Memory B cell (primary cell): ENCODE measurements at regions not wholly inside any gene's neighbourhood (a gene's known extent, or its start where the extent isn't known, plus 50 kb on each side); places are given as distances from the start of the nearest gene placed in this dataset.

Source experiments
- ATAC-seq: fragments of 150-1000 bp; cut with Tn5 transposase; 2 replicates; pipeline ENCODE4 v1.10.0; 2021; ENCODE audit warnings: low read depth, mild to moderate bottlenecking, moderate library complexity
- DNase-seq, 2 donors: peaks; one replicate each; pipeline ENCODE4 v3.0.0; 2022; ENCODE audit warnings: low spot score in 2 of 2
- H3K27ac Mint-ChIP-seq: one replicate; pipeline ENCODE4 v1.8.0; 2022; ENCODE audit warnings: mild to moderate bottlenecking, moderate library complexity, mixed read lengths
- H3K27me3 Mint-ChIP-seq: one replicate; pipeline ENCODE4 v1.8.0; 2022; ENCODE audit warnings: mixed read lengths
- H3K36me3 Mint-ChIP-seq: one replicate; pipeline ENCODE4 v1.8.0; 2022; ENCODE audit warnings: mild to moderate bottlenecking, mixed read lengths
- H3K4me1 Mint-ChIP-seq: one replicate; pipeline ENCODE4 v1.8.0; 2022; ENCODE audit warnings: mixed read lengths
- H3K4me3 Mint-ChIP-seq: one replicate; pipeline ENCODE4 v1.8.0; 2022; ENCODE audit warnings: mild to moderate bottlenecking, moderate library complexity, mixed read lengths
- H3K9me3 Mint-ChIP-seq: one replicate; pipeline ENCODE4 v1.8.0; 2022; ENCODE audit warnings: mixed read lengths

- DNase-seq (no peak), ATAC-seq (no peak)
- Mint-ChIP-seq H3K4me1 (no peaks in the 10 kb centered on the region), H3K27me3 (peaks cover 3% of the 10 kb centered on the region), H3K9me3 (no peaks in the 10 kb centered on the region), H3K4me3 (no peak overlapping the region), H3K36me3 (no peaks in the 10 kb centered on the region), H3K27ac (no peak overlapping the region)
Observed at GRCh38 chr5:38207343-38207742, 51.0 kb upstream of the EGFLAM start.

DNA sequence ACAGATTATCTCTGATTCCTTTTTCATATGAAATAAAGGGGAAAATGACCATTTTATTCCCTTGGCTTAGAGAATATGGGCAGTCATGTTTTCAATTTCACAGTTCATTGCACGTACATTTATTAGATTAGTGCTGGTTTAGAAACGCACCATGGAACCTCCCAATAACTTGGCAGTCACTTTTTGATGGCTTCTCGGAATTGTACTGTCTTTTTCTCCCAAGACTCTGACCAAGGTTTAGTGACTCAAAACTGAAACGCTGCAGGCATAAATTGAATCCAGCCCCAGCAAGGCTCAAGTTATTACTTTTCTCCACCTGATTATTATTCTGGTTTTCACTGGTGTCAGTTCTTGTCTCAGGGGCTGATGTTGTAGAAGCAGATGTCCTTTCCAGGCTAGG lies 55.6 kb upstream of the EGFLAM start:
- Mint-ChIP-seq H3K4me1 (no peaks in the 10 kb centered on the region), H3K9me3 (peaks cover 2% of the 10 kb centered on the region), H3K4me3 (no peak overlapping the region)

GRCh38 chr5:38200872-38201557 lies 57.3 kb upstream of the EGFLAM start:
- H3K4me1 Mint-ChIP-seq: no peaks in the 10 kb centered on the region
- no peak overlapping the region for H3K4me3 Mint-ChIP-seq
- no peaks in the 10 kb centered on the region for H3K27me3 Mint-ChIP-seq
- H3K9me3 Mint-ChIP-seq: peaks cover 2% of the 10 kb centered on the region
- ATAC-seq (no peak), DNase-seq (no peak)
- no peaks in the 10 kb centered on the region for H3K36me3 Mint-ChIP-seq
- H3K27ac Mint-ChIP-seq: no peak overlapping the region

More for the DNA sequence above, 55.6 kb upstream of the EGFLAM start:
- ATAC-seq (no peak), DNase-seq (no peak)
- Mint-ChIP-seq H3K36me3 (no peaks in the 10 kb centered on the region), H3K27me3 (no peaks in the 10 kb centered on the region), H3K27ac (no peak overlapping the region)

DNA sequence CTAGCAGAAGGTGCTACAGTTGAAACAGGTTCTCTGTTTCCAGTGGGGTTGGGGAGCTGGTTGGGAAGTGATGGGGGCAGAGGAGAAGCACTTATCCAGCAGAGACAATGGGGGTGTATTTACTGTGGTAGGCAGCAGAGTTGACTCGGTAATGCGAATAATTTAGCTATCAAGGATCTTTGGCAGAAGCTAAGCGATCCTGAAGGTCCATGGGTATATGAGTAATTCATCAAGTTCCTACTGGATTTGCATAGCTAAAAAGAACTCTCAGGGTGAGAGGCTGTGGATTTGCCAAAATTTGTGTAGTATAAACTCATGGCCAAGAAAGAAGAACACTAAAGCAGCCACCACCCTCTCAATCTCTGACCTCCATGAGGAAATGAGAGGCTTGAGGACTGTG lies 61.2 kb upstream of the EGFLAM start:
- ATAC-seq (no peak), DNase-seq (no peak)
- H3K4me1 Mint-ChIP-seq: peaks cover 3% of the 10 kb centered on the region
- no peak overlapping the region for H3K4me3 Mint-ChIP-seq
- H3K9me3 Mint-ChIP-seq: peaks cover 2% of the 10 kb centered on the region
- no peak overlapping the region for H3K27ac Mint-ChIP-seq
- H3K36me3 Mint-ChIP-seq: no peaks in the 10 kb centered on the region
- peaks cover 6% of the 10 kb centered on the region for H3K27me3 Mint-ChIP-seq

GRCh38 chr5:38193015-38193581 lies 65.3 kb upstream of the EGFLAM start:
- H3K27ac Mint-ChIP-seq: no peak overlapping the region
- no peak overlapping the region for H3K4me3 Mint-ChIP-seq
- peaks cover 9% of the 10 kb centered on the region for H3K27me3 Mint-ChIP-seq
- ATAC-seq (no peak), DNase-seq (peak in 1 of 2 donors; percentile 32)
- no peaks in the 10 kb centered on the region for H3K9me3 Mint-ChIP-seq
- H3K4me1 Mint-ChIP-seq: peaks cover 3% of the 10 kb centered on the region
- no peaks in the 10 kb centered on the region for H3K36me3 Mint-ChIP-seq

- H3K27ac Mint-ChIP-seq: no peak overlapping the region
- ATAC-seq (no peak), DNase-seq (no peak)
- peaks cover 3% of the 10 kb centered on the region for H3K4me1 Mint-ChIP-seq
- H3K9me3 Mint-ChIP-seq: no peaks in the 10 kb centered on the region
- H3K27me3 Mint-ChIP-seq: peaks cover 9% of the 10 kb centered on the region
- no peak overlapping the region for H3K4me3 Mint-ChIP-seq
- no peaks in the 10 kb centered on the region for H3K36me3 Mint-ChIP-seq
Observed at GRCh38 chr5:38191693-38192092, 66.7 kb upstream of the EGFLAM start.

- no peak overlapping the region for H3K27ac Mint-ChIP-seq
- ATAC-seq (no peak), DNase-seq (no peak)
- no peaks in the 10 kb centered on the region for H3K36me3 Mint-ChIP-seq
- H3K9me3 Mint-ChIP-seq: no peaks in the 10 kb centered on the region
- H3K4me3 Mint-ChIP-seq: no peak overlapping the region
- H3K4me1 Mint-ChIP-seq: peaks cover 3% of the 10 kb centered on the region
- H3K27me3 Mint-ChIP-seq: peaks cover 8% of the 10 kb centered on the region
Observed at GRCh38 chr5:38190111-38190510, 68.2 kb upstream of the EGFLAM start.

DNA sequence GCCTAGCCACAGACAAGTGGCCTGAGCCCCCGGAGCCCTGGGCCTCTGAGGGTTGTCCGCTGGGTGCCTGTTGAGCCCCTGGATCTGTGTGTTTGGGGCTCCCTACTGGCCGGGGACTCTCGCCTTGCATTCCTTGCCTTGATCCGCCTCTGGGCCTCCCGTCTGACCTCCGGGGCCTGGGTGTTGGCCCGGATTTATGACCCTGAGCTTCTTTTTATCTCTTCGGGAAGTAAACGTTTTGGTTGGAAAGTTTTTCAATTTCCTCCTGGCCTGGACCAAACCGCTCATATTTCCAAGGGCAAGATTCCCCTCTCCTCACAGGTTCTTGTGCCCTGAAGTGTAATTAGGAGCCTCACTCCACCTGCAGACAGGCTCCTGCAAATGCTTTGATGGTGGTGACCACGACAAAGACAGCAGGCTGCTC lies 69.3 kb upstream of the EGFLAM start:
- Mint-ChIP-seq H3K27me3 (peaks cover 6% of the 10 kb centered on the region), H3K9me3 (no peaks in the 10 kb centered on the region), H3K4me3 (no peak overlapping the region), H3K4me1 (peaks cover 3% of the 10 kb centered on the region), H3K27ac (no peak overlapping the region), H3K36me3 (no peaks in the 10 kb centered on the region)
- ATAC-seq (no peak), DNase-seq (no peak)

DNA sequence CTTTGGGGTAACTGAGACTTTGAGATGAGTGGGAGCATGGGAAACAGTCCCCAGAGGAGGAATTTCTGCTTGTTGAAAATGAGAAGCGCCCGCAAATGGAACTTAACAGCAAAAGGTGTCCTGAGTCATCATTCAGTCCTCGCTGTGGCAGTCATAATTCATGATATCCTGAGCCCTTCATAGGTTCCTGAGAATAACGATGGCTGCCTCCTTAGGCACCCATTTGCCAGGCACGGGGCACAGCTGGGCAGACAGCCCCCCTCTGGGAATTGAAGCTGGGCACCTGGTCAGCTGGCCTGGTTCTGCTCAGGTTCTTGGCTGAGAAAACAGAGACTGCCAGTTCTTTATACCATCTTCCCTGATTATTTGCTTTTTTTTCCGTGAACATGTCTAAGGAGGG lies 69.8 kb upstream of the EGFLAM start:
- H3K27me3 Mint-ChIP-seq: peaks cover 6% of the 10 kb centered on the region
- no peak overlapping the region for H3K4me3 Mint-ChIP-seq
- DNase-seq (no peak), ATAC-seq (no peak)
- no peaks in the 10 kb centered on the region for H3K9me3 Mint-ChIP-seq
- H3K4me1 Mint-ChIP-seq: peaks cover 3% of the 10 kb centered on the region
- H3K27ac Mint-ChIP-seq: no peak overlapping the region
- no peaks in the 10 kb centered on the region for H3K36me3 Mint-ChIP-seq

GRCh38 chr5:38187532-38187931 lies 70.8 kb upstream of the EGFLAM start:
- ATAC-seq: no peak
- no peak overlapping the region for H3K27ac Mint-ChIP-seq
- DNase-seq: no peak
- no peaks in the 10 kb centered on the region for H3K36me3 Mint-ChIP-seq
- no peak overlapping the region for H3K4me3 Mint-ChIP-seq
- H3K9me3 Mint-ChIP-seq: no peaks in the 10 kb centered on the region
- H3K4me1 Mint-ChIP-seq: no peaks in the 10 kb centered on the region
- H3K27me3 Mint-ChIP-seq: peaks cover 3% of the 10 kb centered on the region

GRCh38 chr5:38184627-38185026 lies 73.7 kb upstream of the EGFLAM start:
- Mint-ChIP-seq H3K27ac (no peak overlapping the region), H3K9me3 (no peaks in the 10 kb centered on the region), H3K36me3 (no peaks in the 10 kb centered on the region), H3K27me3 (no peaks in the 10 kb centered on the region), H3K4me3 (no peak overlapping the region), H3K4me1 (no peaks in the 10 kb centered on the region)
- no peak for DNase-seq
- no peak for ATAC-seq

DNA sequence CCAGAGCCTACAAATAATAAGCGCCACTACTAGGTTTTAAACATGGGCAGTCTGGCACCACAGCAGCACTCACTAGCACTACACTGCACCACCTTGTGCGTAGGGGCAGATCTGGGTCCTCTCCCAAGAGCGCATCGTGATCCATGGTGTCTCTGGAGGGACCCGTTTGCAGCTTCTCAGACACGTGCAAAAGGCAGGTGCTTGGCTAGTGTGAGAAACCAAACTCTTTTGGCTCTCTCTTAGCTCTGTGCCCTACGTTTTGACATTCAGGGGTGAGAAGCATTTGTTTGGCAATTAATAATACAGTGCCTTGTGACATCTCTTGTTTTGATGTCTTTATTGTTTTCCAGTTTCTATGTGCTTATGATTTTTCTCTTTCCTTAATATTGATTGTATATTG lies 75.4 kb upstream of the EGFLAM start:
- no peaks in the 10 kb centered on the region for H3K9me3 Mint-ChIP-seq
- no peak overlapping the region for H3K27ac Mint-ChIP-seq
- H3K4me3 Mint-ChIP-seq: no peak overlapping the region
- DNase-seq: no peak
- H3K4me1 Mint-ChIP-seq: no peaks in the 10 kb centered on the region
- no peaks in the 10 kb centered on the region for H3K36me3 Mint-ChIP-seq
- ATAC-seq: no peak
- peaks cover 3% of the 10 kb centered on the region for H3K27me3 Mint-ChIP-seq

DNA sequence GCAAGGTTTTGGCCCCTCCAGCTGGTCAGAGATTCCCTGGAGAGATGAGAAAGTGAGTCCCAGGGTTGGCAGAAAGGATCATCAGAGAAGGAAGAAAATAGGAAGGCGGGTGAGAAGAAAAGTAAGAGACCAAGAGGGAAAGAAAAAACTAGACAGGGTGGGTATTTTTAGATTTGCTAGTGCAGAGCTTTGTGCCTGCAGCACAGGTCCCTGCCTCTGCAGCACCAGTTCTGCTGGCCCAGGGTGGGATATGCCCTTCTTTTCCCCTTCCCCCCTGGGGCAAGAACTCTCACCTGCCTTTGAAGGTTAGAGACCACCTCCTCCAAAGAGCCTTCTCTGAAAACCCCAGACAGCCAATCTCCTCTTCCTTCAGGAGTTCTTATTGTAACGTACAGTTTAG lies 90.3 kb upstream of the EGFLAM start:
- H3K27ac Mint-ChIP-seq: no peak overlapping the region
- no peak for ATAC-seq
- H3K4me3 Mint-ChIP-seq: no peak overlapping the region
- H3K36me3 Mint-ChIP-seq: no peaks in the 10 kb centered on the region
- H3K27me3 Mint-ChIP-seq: no peaks in the 10 kb centered on the region
- no peak for DNase-seq
- H3K9me3 Mint-ChIP-seq: peaks cover 1% of the 10 kb centered on the region
- no peaks in the 10 kb centered on the region for H3K4me1 Mint-ChIP-seq

GRCh38 chr5:38167562-38167996 lies 90.8 kb upstream of the EGFLAM start:
- no peaks in the 10 kb centered on the region for H3K36me3 Mint-ChIP-seq
- peaks cover 1% of the 10 kb centered on the region for H3K9me3 Mint-ChIP-seq
- no peak overlapping the region for H3K4me3 Mint-ChIP-seq
- no peaks in the 10 kb centered on the region for H3K27me3 Mint-ChIP-seq
- no peak overlapping the region for H3K27ac Mint-ChIP-seq
- no peak for ATAC-seq
- H3K4me1 Mint-ChIP-seq: no peaks in the 10 kb centered on the region
- no peak for DNase-seq

DNA sequence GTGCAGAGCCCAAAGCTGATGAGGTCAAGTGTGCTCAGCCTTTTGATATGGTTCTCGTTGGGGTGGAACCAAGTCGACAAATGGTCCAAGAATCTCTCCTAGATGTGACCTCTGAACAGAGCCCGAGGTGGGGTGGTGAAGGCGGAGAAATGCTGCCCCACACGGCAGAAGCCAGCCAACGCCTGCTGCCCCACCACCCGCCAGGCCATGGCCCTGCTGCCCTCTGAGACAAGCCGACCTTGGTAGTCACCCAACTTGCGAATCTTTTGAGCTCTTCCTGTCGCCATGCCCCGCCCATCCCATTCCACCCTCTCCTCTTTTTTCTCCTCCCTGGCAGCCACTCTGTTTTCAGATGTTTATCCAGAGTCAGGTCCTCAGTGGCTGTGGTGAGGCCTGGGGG lies 91.5 kb upstream of the EGFLAM start:
- no peak for DNase-seq
- Mint-ChIP-seq H3K27me3 (no peaks in the 10 kb centered on the region), H3K4me1 (no peaks in the 10 kb centered on the region), H3K36me3 (no peaks in the 10 kb centered on the region), H3K27ac (no peak overlapping the region), H3K4me3 (no peak overlapping the region), H3K9me3 (peaks cover 1% of the 10 kb centered on the region)
- ATAC-seq: no peak
